ENCODE measurements at regions not wholly inside any gene's neighbourhood (a gene's known extent, or its start where the extent isn't known, plus 50 kb on each side); places are given as distances from the start of the nearest gene placed in this dataset.
"Not testable (repeated sequence)": the region's sequence is repeated elsewhere in the genome, so short reads cannot be mapped to it uniquely, and the experiment has no call there.

DNA sequence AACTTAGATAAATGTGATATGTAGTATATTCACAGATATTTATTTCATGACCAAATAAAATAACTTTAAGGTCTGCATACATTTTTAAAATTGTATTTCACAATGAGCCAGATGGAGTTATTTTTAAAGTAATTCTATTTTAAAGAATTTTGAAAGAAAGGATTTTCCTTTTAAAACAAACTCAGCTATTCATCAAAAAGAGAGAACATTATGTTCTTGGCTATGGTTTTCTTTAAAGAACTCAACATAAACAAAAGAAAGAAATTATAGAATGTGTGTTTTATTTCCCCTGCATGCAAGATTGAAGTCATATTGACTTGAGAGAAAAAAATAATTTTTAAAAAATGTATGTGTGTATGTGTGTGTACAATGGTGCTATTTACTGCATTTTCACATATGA is 1023.6 kb upstream of the CITED2 start:
- Mint-ChIP-seq H3K4me3 (no peak overlapping the region), H3K27me3 (peaks cover 6% of the 10 kb centered on the region)
- ATAC-seq (ENCODE audit: low read depth): no peak

DNA sequence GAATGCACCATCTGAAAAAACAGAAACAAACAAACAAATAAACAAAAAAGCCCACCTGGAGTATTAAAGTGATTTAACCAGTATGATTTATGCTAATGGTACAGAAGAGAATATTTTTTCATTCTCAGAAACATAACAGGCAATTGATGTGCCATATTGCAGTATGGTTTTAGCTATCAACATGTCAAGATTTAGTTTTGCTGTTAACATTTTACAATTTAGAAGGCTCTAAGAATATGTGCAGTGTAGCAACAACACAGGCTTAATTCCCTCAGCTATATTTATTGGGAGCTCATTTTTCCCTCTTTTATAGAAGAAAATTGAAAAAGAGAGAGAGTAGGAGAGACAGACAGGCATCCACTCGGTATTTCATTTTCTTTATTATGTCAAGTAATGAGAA is 1022.7 kb upstream of the CITED2 start:
- H3K4me1 Mint-ChIP-seq: no peaks in the 10 kb centered on the region
- no peak overlapping the region for H3K27ac Mint-ChIP-seq
- peaks cover 6% of the 10 kb centered on the region for H3K27me3 Mint-ChIP-seq
- H3K9me3 Mint-ChIP-seq: no peaks in the 10 kb centered on the region
- no peak for ATAC-seq (ENCODE audit: low read depth)
- no peak overlapping the region for H3K4me3 Mint-ChIP-seq
- no peaks in the 10 kb centered on the region for H3K36me3 Mint-ChIP-seq
- no peak for DNase-seq
- POLR2A ChIA-PET: no interaction called here

More for the DNA sequence above, 1023.6 kb upstream of the CITED2 start:
- POLR2A ChIA-PET: no interaction called here
- Mint-ChIP-seq H3K9me3 (no peaks in the 10 kb centered on the region), H3K36me3 (no peaks in the 10 kb centered on the region), H3K4me1 (no peaks in the 10 kb centered on the region), H3K27ac (no peak overlapping the region)
- DNase-seq: no peak

DNA sequence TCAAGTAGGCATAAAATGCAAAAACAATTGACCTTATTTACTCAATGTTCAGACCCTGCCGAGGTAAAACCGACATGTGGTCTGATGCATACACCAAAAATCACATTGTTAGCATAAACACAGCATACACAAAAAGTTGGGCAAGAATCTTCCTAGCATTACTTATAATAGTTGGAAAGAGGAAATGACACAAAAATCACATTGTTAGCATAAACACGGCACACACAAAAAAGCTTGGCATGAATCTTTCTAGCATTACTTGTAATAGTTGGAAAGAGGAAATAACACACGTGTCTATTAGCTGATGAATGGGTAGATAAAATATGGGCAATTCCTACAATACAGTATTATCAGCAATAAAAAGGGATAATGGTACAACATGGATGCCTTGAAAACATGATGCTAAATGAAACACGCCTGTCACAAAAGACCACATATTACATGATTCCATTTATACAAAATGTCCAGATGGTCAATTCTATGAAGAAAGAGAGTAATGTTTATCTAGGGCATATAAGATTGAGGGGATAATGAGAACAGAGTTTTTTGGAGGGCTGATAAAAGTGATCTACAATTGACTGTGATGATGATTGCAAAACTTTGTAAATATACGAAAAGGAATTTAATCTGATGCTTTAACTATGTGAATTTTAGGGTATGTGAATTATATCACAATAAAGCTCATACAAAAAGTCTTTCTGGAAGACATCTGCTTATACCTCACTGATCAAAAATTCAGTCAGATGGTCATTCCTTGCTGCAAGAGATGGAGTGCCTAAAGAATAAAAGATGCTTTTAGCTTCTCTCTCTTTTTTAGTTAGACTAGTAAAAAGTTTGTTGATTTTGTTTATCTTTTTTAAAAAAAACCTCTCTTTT is 1019.5 kb upstream of the CITED2 start:
- POLR2A ChIA-PET: no interaction called here
- DNase-seq (no peak), ATAC-seq (ENCODE audit: low read depth) (no peak)
- no peak overlapping the region for H3K4me3 Mint-ChIP-seq
- H3K27me3 Mint-ChIP-seq: peaks cover 5% of the 10 kb centered on the region
- no peaks in the 10 kb centered on the region for H3K4me1 Mint-ChIP-seq
- no peaks in the 10 kb centered on the region for H3K36me3 Mint-ChIP-seq
- H3K27ac Mint-ChIP-seq: no peak overlapping the region
- no peaks in the 10 kb centered on the region for H3K9me3 Mint-ChIP-seq

GRCh38 chr6:140388815-140389214 is 1014.4 kb upstream of the CITED2 start:
- Mint-ChIP-seq H3K27ac (no peak overlapping the region), H3K27me3 (peaks cover 2% of the 10 kb centered on the region), H3K4me3 (no peak overlapping the region), H3K4me1 (no peaks in the 10 kb centered on the region), H3K36me3 (no peaks in the 10 kb centered on the region), H3K9me3 (peaks cover 3% of the 10 kb centered on the region)
- DNase-seq: no peak
- POLR2A ChIA-PET: no interaction called here
- ATAC-seq (ENCODE audit: low read depth): no peak

GRCh38 chr6:140388192-140388802 is 1013.8 kb upstream of the CITED2 start:
- no peaks in the 10 kb centered on the region for H3K4me1 Mint-ChIP-seq
- H3K4me3 Mint-ChIP-seq: no peak overlapping the region
- H3K27me3 Mint-ChIP-seq: peaks cover 2% of the 10 kb centered on the region
- no peak overlapping the region for H3K27ac Mint-ChIP-seq
- no peak for ATAC-seq (ENCODE audit: low read depth)
- no peak for DNase-seq
- POLR2A ChIA-PET: no interaction called here
- H3K36me3 Mint-ChIP-seq: no peaks in the 10 kb centered on the region
- peaks cover 3% of the 10 kb centered on the region for H3K9me3 Mint-ChIP-seq

- Mint-ChIP-seq H3K27ac (no peak overlapping the region), H3K4me3 (no peak overlapping the region), H3K9me3 (peaks cover 3% of the 10 kb centered on the region), H3K4me1 (no peaks in the 10 kb centered on the region), H3K36me3 (no peaks in the 10 kb centered on the region), H3K27me3 (no peaks in the 10 kb centered on the region)
- POLR2A ChIA-PET: no interaction called here
- DNase-seq (no peak), ATAC-seq (ENCODE audit: low read depth) (no peak)
Observed at GRCh38 chr6:140385679-140386078, 1011.2 kb upstream of the CITED2 start.

DNA sequence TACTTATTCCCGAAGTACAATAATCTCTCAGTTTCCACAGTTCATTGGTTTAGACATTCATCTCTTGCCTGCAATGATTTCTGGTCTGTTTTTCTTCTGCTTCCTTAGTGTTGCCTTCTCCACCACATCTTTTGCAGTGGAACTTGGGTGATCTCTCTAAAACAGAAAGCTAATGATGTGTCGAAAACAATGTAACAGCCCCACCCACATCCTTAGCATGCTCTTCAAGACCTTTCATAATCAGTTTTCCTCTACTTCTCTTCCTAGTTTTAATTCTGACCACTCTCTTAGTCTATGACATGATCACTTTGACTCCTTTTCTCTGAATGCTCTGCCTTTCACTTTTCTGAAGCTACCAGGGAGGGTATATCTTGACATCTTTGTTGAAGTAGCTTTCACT is 1007.9 kb upstream of the CITED2 start:
- no peaks in the 10 kb centered on the region for H3K36me3 Mint-ChIP-seq
- H3K9me3 Mint-ChIP-seq: peaks cover 3% of the 10 kb centered on the region
- POLR2A ChIA-PET: no interaction called here
- no peak overlapping the region for H3K27ac Mint-ChIP-seq
- H3K27me3 Mint-ChIP-seq: no peaks in the 10 kb centered on the region
- ATAC-seq (ENCODE audit: low read depth): no peak
- no peak overlapping the region for H3K4me3 Mint-ChIP-seq
- H3K4me1 Mint-ChIP-seq: no peaks in the 10 kb centered on the region
- DNase-seq: no peak

DNA sequence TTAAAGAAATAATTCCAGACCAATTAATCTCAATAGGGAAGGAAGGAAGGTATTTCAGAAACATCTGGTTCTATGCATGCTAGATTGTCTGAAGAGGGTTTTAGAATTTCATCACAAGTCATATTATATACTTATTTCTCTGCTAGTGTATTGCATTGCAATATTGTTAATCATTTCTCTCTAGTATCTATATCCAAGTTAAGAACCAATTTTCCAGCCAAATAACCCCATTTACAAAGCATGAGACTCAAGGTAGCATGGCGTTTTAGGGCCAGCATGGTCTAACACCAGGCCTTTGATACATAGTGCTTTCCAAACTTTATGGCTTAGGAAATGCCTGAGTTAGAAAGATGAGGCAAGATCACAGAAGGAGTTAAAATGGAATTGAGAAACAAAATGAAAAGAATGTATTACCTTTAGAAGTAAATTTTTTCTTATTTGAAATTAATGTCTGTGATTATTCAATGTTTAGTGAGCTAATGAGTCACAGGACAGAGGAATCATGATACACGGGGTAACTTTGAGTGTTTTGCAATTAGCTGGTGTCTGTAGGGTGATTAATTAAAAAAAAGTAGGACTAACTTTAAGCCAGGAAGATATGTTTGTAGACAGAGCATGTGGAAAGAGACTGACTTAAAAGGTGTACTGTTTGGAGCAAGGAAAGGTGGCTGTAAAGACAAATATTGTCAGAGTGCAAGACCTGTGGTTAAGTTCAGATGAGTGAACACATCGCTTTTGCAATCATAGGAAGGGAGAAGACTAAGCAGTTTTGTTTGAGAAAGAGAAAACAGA is 1006.2 kb upstream of the CITED2 start:
- ATAC-seq (ENCODE audit: low read depth) (no peak), DNase-seq (no peak)
- Mint-ChIP-seq H3K4me1 (no peaks in the 10 kb centered on the region), H3K9me3 (peaks cover 3% of the 10 kb centered on the region), H3K27me3 (no peaks in the 10 kb centered on the region), H3K36me3 (no peaks in the 10 kb centered on the region), H3K4me3 (no peak overlapping the region), H3K27ac (no peak overlapping the region)
- POLR2A ChIA-PET: no interaction called here

DNA sequence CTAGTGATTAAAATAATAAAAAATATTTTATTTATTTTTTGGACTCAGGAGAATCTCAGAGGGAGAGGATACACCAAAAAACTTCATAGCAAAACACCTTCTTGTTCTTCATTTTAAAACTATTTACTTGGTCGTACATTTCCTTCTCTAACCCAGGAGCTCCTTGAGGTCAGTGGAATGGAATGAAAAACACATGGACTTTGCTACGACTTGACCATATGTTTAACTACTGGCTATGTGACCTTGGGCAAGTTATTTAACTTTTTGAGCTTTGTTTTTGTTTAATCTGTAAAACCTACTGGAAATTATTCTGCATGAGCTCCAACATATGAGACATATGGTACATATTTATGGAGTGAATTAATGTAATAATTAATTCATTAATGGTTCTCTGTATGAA is 1005.5 kb upstream of the CITED2 start:
- no peak for ATAC-seq (ENCODE audit: low read depth)
- POLR2A ChIA-PET: no interaction called here
- no peaks in the 10 kb centered on the region for H3K36me3 Mint-ChIP-seq

GRCh38 chr6:140376209-140376608 is 1001.8 kb upstream of the CITED2 start:
- DNase-seq (no peak), ATAC-seq (ENCODE audit: low read depth) (no peak)
- no peaks in the 10 kb centered on the region for H3K9me3 Mint-ChIP-seq
- POLR2A ChIA-PET: no interaction called here
- H3K27me3 Mint-ChIP-seq: no peaks in the 10 kb centered on the region
- H3K4me3 Mint-ChIP-seq: no peak overlapping the region
- H3K4me1 Mint-ChIP-seq: no peaks in the 10 kb centered on the region
- no peaks in the 10 kb centered on the region for H3K36me3 Mint-ChIP-seq
- H3K27ac Mint-ChIP-seq: no peak overlapping the region

More for the DNA sequence above, 1005.5 kb upstream of the CITED2 start:
- Mint-ChIP-seq H3K27me3 (no peaks in the 10 kb centered on the region), H3K9me3 (peaks cover 3% of the 10 kb centered on the region), H3K4me1 (no peaks in the 10 kb centered on the region), H3K4me3 (no peak overlapping the region), H3K27ac (no peak overlapping the region)
- DNase-seq: no peak

- DNase-seq; H3K4me3 Mint-ChIP-seq; H3K36me3 Mint-ChIP-seq; POLR2A ChIA-PET; H3K27ac Mint-ChIP-seq; H3K9me3 Mint-ChIP-seq; H3K27me3 Mint-ChIP-seq; H3K4me1 Mint-ChIP-seq; ATAC-seq (ENCODE audit: low read depth): not testable (repeated sequence)
Observed at GRCh38 chr6:140373728-140374127, 999.3 kb upstream of the CITED2 start.

GRCh38 chr6:140372064-140372463 is 997.6 kb upstream of the CITED2 start:
- DNase-seq (no peak), ATAC-seq (ENCODE audit: low read depth) (no peak)
- H3K27me3 Mint-ChIP-seq: no peaks in the 10 kb centered on the region
- no peak overlapping the region for H3K27ac Mint-ChIP-seq
- H3K9me3 Mint-ChIP-seq: no peaks in the 10 kb centered on the region
- no peak overlapping the region for H3K4me3 Mint-ChIP-seq
- H3K4me1 Mint-ChIP-seq: no peaks in the 10 kb centered on the region
- POLR2A ChIA-PET: no interaction called here
- H3K36me3 Mint-ChIP-seq: no peaks in the 10 kb centered on the region

GRCh38 chr6:140370976-140371870 is 996.8 kb upstream of the CITED2 start:
- Mint-ChIP-seq H3K27me3 (no peaks in the 10 kb centered on the region), H3K4me3 (no peak overlapping the region), H3K36me3 (no peaks in the 10 kb centered on the region), H3K9me3 (no peaks in the 10 kb centered on the region), H3K27ac (no peak overlapping the region), H3K4me1 (no peaks in the 10 kb centered on the region)
- DNase-seq (no peak), ATAC-seq (ENCODE audit: low read depth) (no peak)
- POLR2A ChIA-PET: no interaction called here

All from activated naive CD8-positive, alpha-beta T cell treated with anti-CD3 and anti-CD28 coated beads, Interleukin-2, amount 10 ng/mL, durations not matched to agents 7 days and 5 days (primary cell).